GM12801 (cell line): ENCODE measurements at regions not wholly inside any gene's neighbourhood (a gene's known extent, or its start where the extent isn't known, plus 50 kb on each side); places are given as distances from the start of the nearest gene placed in this dataset.

Experiments
- CTCF ChIP-seq: IDR thresholded peaks from one replicate; pipeline ENCODE4 v1.5.1; 2011; ENCODE audit warnings: control low read depth; ENCODE audit not compliant: insufficient read length; ENCODE audit errors: extremely low read depth

GRCh38 chr9:17065062-17065461 is 69.8 kb upstream of the CNTLN start:
- TF ChIP-seq CTCF = no peak

- no peak for TF ChIP-seq CTCF
Measured at GRCh38 chr9:17064558-17064957, 70.3 kb upstream of the CNTLN start.

GRCh38 chr9:17063535-17064135 is 71.2 kb upstream of the CNTLN start:
- peak; percentile 45 for TF ChIP-seq CTCF

GRCh38 chr9:17062497-17062896 is 72.3 kb upstream of the CNTLN start:
- no peak for TF ChIP-seq CTCF

- no peak for TF ChIP-seq CTCF
Measured at GRCh38 chr9:17060450-17060849, 74.4 kb upstream of the CNTLN start.

GRCh38 chr9:17059465-17059864 is 75.4 kb upstream of the CNTLN start:
- TF ChIP-seq CTCF = no peak

GRCh38 chr9:17057729-17058128 is 77.1 kb upstream of the CNTLN start:
- TF ChIP-seq CTCF = no peak

GRCh38 chr9:17052626-17053025 is 82.2 kb upstream of the CNTLN start:
- no peak for TF ChIP-seq CTCF
